K562 (cell line): ENCODE measurements at regions not wholly inside any gene's neighbourhood (a gene's known extent, or its start where the extent isn't known, plus 50 kb on each side); places are given as distances from the start of the nearest gene placed in this dataset.

Source experiments
- CBFB ChIP-seq: sonication (generic); formaldehyde crosslinking; IDR thresholded peaks from 2 replicates; pipeline ENCODE4 v1.4.0; 2020; ENCODE audit warnings: mild to moderate bottlenecking, missing genetic modification reagents
- PHF20 ChIP-seq: fragments of 450-650 bp; IDR thresholded peaks from 2 replicates; pipeline ENCODE4 v1.6.1; 2018; ENCODE audit not compliant: partially characterized antibody
- POLR3G ChIP-seq: IDR thresholded peaks from 2 replicates; pipeline ENCODE4 v1.6.1; 2011; ENCODE audit not compliant: insufficient read length, insufficient replicate concordance; ENCODE audit errors: extremely low read depth
- RBM17 ChIP-seq: fragments of 200-400 bp; formaldehyde crosslinking; IDR thresholded peaks from 2 replicates; pipeline ENCODE4 v1.6.1; 2017; ENCODE audit warnings: low read depth, mild to moderate bottlenecking, low read length, borderline replicate concordance
- RBM39 ChIP-seq: fragments of 200-400 bp; formaldehyde crosslinking; optimal IDR thresholded peaks from 2 replicates; pipeline ENCODE3; 2018; ENCODE audit warnings: low read depth, low read length
- SRSF9 ChIP-seq: fragments of 200-400 bp; formaldehyde crosslinking; IDR thresholded peaks from 2 replicates; pipeline ENCODE4 v1.6.1; 2017; ENCODE audit warnings: low read depth, low read length, borderline replicate concordance
- TAF1 ChIP-seq: IDR thresholded peaks from 2 replicates; pipeline ENCODE4 v1.6.1; 2011; ENCODE audit warnings: mild to moderate bottlenecking, low read length, moderate library complexity; ENCODE audit not compliant: insufficient read depth, control insufficient read depth, severe bottlenecking; ENCODE audit errors: extremely low read depth
- TOE1 ChIP-seq, 2 experiments: fragments of 450-650 bp in 1 of 2; sonication (generic) in 1 of 2; formaldehyde crosslinking in 1 of 2; IDR thresholded peaks; 2 replicates each; pipeline versions ENCODE4 v1.7.1 to v1.8.0; 2016 to 2022; ENCODE audit warnings: borderline replicate concordance in 2 of 2, mild to moderate bottlenecking in 2 of 2, antibody characterized with exemption in 1 of 2, inconsistent platforms in 1 of 2, low read depth in 1 of 2, missing genetic modification reagents in 1 of 2, moderate library complexity in 1 of 2
- ZNF444 ChIP-seq: fragments of 250-450 bp; sonication (Bioruptor Pico); IDR thresholded peaks from 2 replicates; pipeline ENCODE4 v1.4.0; 2020; ENCODE audit warnings: mild to moderate bottlenecking, moderate library complexity
- TF ChIP-seq, protein P1 (sequence below): sonication (generic); formaldehyde crosslinking; IDR thresholded peaks from 2 replicates; pipeline ENCODE4 v1.8.1; 2023; ENCODE audit warnings: mild to moderate bottlenecking, missing genetic modification reagents
- TF ChIP-seq, protein P2 (sequence below): fragments of 250-450 bp; sonication (Bioruptor Pico); IDR thresholded peaks from 2 replicates; pipeline ENCODE4 v1.8.0; 2021; ENCODE audit warnings: moderate library complexity, mild to moderate bottlenecking, inconsistent platforms
- TF ChIP-seq, protein P3 (sequence below), 2 experiments: fragments of 450-650 bp; IDR thresholded peaks; 2 replicates each; pipeline ENCODE4 v1.6.1; 2016
- TF ChIP-seq, protein P4 (sequence below): fragments of 200-800 bp; sonication (Bioruptor generic); IDR thresholded peaks from 2 replicates; pipeline ENCODE4 v1.6.1; 2017; ENCODE audit warnings: missing genetic modification characterization, missing compliant biosample characterization
- TF ChIP-seq, protein P5 (sequence below): IDR thresholded peaks from 2 replicates; pipeline ENCODE4 v1.6.1; 2012; ENCODE audit warnings: low read depth, low read length, improper control_type of control experiment, borderline replicate concordance
- TF ChIP-seq, protein P6 (sequence below): sonication (generic); formaldehyde crosslinking; IDR thresholded peaks from 2 replicates; pipeline ENCODE4 v1.5.0; 2020; ENCODE audit warnings: missing genetic modification reagents

DNA sequence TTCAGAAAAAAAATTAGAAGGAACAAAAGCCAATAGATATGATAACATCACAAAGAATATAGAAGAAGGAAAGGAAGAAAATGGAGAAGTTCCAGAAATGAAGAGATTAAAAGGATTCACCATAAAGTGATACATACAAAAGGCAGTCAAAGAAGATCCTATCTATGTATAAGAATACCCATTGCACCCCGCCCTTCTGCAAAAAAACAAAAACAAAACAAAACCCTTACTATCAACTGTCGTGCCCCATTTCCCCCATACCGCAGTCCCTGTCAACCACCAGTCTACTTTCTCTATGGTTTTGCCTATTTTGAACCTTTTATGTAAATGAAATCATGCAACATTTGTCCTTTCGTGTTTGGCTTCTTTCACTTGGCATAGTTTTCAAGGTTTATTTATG lies 385.6 kb downstream of the PRDM5 start (continued):
- TF ChIP-seq, protein P1, sequence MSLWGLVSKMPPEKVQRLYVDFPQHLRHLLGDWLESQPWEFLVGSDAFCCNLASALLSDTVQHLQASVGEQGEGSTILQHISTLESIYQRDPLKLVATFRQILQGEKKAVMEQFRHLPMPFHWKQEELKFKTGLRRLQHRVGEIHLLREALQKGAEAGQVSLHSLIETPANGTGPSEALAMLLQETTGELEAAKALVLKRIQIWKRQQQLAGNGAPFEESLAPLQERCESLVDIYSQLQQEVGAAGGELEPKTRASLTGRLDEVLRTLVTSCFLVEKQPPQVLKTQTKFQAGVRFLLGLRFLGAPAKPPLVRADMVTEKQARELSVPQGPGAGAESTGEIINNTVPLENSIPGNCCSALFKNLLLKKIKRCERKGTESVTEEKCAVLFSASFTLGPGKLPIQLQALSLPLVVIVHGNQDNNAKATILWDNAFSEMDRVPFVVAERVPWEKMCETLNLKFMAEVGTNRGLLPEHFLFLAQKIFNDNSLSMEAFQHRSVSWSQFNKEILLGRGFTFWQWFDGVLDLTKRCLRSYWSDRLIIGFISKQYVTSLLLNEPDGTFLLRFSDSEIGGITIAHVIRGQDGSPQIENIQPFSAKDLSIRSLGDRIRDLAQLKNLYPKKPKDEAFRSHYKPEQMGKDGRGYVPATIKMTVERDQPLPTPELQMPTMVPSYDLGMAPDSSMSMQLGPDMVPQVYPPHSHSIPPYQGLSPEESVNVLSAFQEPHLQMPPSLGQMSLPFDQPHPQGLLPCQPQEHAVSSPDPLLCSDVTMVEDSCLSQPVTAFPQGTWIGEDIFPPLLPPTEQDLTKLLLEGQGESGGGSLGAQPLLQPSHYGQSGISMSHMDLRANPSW (CRISPR knock-in tag) = no peak
- TF ChIP-seq, protein P2, sequence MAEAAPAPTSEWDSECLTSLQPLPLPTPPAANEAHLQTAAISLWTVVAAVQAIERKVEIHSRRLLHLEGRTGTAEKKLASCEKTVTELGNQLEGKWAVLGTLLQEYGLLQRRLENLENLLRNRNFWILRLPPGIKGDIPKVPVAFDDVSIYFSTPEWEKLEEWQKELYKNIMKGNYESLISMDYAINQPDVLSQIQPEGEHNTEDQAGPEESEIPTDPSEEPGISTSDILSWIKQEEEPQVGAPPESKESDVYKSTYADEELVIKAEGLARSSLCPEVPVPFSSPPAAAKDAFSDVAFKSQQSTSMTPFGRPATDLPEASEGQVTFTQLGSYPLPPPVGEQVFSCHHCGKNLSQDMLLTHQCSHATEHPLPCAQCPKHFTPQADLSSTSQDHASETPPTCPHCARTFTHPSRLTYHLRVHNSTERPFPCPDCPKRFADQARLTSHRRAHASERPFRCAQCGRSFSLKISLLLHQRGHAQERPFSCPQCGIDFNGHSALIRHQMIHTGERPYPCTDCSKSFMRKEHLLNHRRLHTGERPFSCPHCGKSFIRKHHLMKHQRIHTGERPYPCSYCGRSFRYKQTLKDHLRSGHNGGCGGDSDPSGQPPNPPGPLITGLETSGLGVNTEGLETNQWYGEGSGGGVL (CRISPR knock-in tag) = no peak
- TF ChIP-seq, protein P3, sequence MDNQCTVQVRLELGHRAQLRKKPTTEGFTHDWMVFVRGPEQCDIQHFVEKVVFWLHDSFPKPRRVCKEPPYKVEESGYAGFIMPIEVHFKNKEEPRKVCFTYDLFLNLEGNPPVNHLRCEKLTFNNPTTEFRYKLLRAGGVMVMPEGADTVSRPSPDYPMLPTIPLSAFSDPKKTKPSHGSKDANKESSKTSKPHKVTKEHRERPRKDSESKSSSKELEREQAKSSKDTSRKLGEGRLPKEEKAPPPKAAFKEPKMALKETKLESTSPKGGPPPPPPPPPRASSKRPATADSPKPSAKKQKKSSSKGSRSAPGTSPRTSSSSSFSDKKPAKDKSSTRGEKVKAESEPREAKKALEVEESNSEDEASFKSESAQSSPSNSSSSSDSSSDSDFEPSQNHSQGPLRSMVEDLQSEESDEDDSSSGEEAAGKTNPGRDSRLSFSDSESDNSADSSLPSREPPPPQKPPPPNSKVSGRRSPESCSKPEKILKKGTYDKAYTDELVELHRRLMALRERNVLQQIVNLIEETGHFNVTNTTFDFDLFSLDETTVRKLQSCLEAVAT (IDR thresholded peaks at IDR 0.05) = no peak
- TF ChIP-seq TOE1 (IDR thresholded peaks at IDR 0.05; ENCODE audit: borderline replicate concordance) = no peak
- TF ChIP-seq TOE1 (CRISPR knock-in tag; IDR thresholded peaks at IDR 0.05; ENCODE audit: borderline replicate concordance, low read depth) = no peak
- TF ChIP-seq, protein P4, sequence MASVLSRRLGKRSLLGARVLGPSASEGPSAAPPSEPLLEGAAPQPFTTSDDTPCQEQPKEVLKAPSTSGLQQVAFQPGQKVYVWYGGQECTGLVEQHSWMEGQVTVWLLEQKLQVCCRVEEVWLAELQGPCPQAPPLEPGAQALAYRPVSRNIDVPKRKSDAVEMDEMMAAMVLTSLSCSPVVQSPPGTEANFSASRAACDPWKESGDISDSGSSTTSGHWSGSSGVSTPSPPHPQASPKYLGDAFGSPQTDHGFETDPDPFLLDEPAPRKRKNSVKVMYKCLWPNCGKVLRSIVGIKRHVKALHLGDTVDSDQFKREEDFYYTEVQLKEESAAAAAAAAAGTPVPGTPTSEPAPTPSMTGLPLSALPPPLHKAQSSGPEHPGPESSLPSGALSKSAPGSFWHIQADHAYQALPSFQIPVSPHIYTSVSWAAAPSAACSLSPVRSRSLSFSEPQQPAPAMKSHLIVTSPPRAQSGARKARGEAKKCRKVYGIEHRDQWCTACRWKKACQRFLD (CRISPR knock-in tag) = no peak
- no peak for TF ChIP-seq POLR3G
- TF ChIP-seq ZNF444 (CRISPR knock-in tag) = no peak
- TF ChIP-seq SRSF9 = no peak
- no peak for TF ChIP-seq RBM17
- no peak for TF ChIP-seq PHF20
- TF ChIP-seq, protein P5, sequence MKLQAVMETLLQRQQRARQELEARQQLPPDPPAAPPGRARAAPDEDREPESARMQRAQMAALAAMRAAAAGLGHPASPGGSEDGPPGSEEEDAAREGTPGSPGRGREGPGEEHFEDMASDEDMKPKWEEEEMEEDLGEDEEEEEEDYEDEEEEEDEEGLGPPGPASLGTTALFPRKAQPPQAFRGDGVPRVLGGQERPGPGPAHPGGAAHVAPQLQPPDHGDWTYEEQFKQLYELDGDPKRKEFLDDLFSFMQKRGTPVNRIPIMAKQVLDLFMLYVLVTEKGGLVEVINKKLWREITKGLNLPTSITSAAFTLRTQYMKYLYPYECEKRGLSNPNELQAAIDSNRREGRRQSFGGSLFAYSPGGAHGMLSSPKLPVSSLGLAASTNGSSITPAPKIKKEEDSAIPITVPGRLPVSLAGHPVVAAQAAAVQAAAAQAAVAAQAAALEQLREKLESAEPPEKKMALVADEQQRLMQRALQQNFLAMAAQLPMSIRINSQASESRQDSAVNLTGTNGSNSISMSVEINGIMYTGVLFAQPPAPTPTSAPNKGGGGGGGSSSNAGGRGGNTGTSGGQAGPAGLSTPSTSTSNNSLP = no peak
- TF ChIP-seq RBM39 = no peak
- TF ChIP-seq, protein P6, sequence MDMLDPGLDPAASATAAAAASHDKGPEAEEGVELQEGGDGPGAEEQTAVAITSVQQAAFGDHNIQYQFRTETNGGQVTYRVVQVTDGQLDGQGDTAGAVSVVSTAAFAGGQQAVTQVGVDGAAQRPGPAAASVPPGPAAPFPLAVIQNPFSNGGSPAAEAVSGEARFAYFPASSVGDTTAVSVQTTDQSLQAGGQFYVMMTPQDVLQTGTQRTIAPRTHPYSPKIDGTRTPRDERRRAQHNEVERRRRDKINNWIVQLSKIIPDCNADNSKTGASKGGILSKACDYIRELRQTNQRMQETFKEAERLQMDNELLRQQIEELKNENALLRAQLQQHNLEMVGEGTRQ (CRISPR knock-in tag) = no peak
- TF ChIP-seq TAF1 = no peak
- no peak for TF ChIP-seq CBFB (CRISPR knock-in tag)
